ENCODE measurements at regions not wholly inside any gene's neighbourhood (a gene's known extent, or its start where the extent isn't known, plus 50 kb on each side); places are given as distances from the start of the nearest gene placed in this dataset.

- Histone ChIP-seq H3K27ac (no peak overlapping the region), H3K27me3 (no peaks in the 10 kb centered on the region), H3K4me1 (peaks cover 0 to 32% (median 13%) of the 10 kb centered on the region in 9 donors), H3K36me3 (no peaks in the 10 kb centered on the region), H3K9me3 (no peaks in the 10 kb centered on the region), H3K4me3 (no peak overlapping the region)
- 68 to 70% methylated on average over 4 of the region's 4 CpGs for WGBS, 2 donors
- intact Hi-C loops (cut with DNase I): no loop called here
- TF ChIP-seq CTCF (IDR thresholded peaks at IDR 0.05): no peak
- ATAC-seq (peak in 3 of 8 donors; percentile 15 to 73 (median 26)), DNase-seq (no peak)
These were observed 210.0 kb upstream of the CLINT1 start for GRCh38 chr5:158068964-158069363.

GRCh38 chr5:158066076-158066475 is 207.1 kb upstream of the CLINT1 start:
- no peak overlapping the region for H3K27ac ChIP-seq
- H3K4me1 ChIP-seq: peaks cover 0 to 32% (median 13%) of the 10 kb centered on the region in 9 donors
- no peak for TF ChIP-seq CTCF (IDR thresholded peaks at IDR 0.05)
- H3K9me3 ChIP-seq: no peaks in the 10 kb centered on the region
- H3K27me3 ChIP-seq: no peaks in the 10 kb centered on the region
- intact Hi-C loops (cut with DNase I): no loop called here
- no peak overlapping the region for H3K4me3 ChIP-seq
- 47 to 81% methylated on average over 1 of the region's 1 CpG for WGBS, 2 donors
- ATAC-seq: no peak
- no peaks in the 10 kb centered on the region for H3K36me3 ChIP-seq
- DNase-seq: no peak

GRCh38 chr5:158064334-158065123 is 205.6 kb upstream of the CLINT1 start:
- DNase-seq: no peak
- Histone ChIP-seq H3K4me1 (peaks cover 0 to 17% (median 4%) of the 10 kb centered on the region in 9 donors), H3K27me3 (peaks cover 0 to 5% (median 0%) of the 10 kb centered on the region in 7 donors), H3K4me3 (no peak overlapping the region), H3K36me3 (no peaks in the 10 kb centered on the region), H3K27ac (no peak overlapping the region), H3K9me3 (no peaks in the 10 kb centered on the region)
- WGBS, 2 donors: 74% methylated on average over 5 of the region's 5 CpGs
- TF ChIP-seq CTCF (IDR thresholded peaks at IDR 0.05): no peak
- ATAC-seq: no peak
- intact Hi-C loops (cut with DNase I): no loop called here

- Histone ChIP-seq H3K36me3 (no peaks in the 10 kb centered on the region), H3K4me1 (peaks cover 0 to 6% (median 0%) of the 10 kb centered on the region in 9 donors), H3K27ac (no peak overlapping the region), H3K9me3 (no peaks in the 10 kb centered on the region), H3K4me3 (no peak overlapping the region), H3K27me3 (peaks cover 0 to 5% (median 0%) of the 10 kb centered on the region in 7 donors)
- intact Hi-C loops (cut with DNase I): no loop called here
- no peak for ATAC-seq
- 94 to 95% methylated on average over 1 of the region's 1 CpG for WGBS, 2 donors
- no peak for TF ChIP-seq CTCF (IDR thresholded peaks at IDR 0.05)
- DNase-seq: no peak
These were observed 204.1 kb upstream of the CLINT1 start for GRCh38 chr5:158063052-158063451.
